AG09319 (cell line): ENCODE measurements at regions not wholly inside any gene's neighbourhood (a gene's known extent, or its start where the extent isn't known, plus 50 kb on each side); places are given as distances from the start of the nearest gene placed in this dataset.
A peak's percentile ranks its signal among the peaks of the same experiment; 100 is the strongest.

ENCODE experiments used
- DNase-seq: peaks from one replicate; pipeline ENCODE4 v3.0.0-alpha.2; 2010; ENCODE audit warnings: low read depth; ENCODE audit errors: extremely low read depth
- CTCF ChIP-seq: IDR thresholded peaks from 2 replicates; pipeline ENCODE4 v1.5.1; 2011; ENCODE audit warnings: low read depth, mild to moderate bottlenecking, inconsistent platforms, low read length, moderate library complexity

- DNase-seq, result peak; percentile 46
Measured at GRCh38 chr6:19731282-19731681, 105.9 kb upstream of the ID4 start.

DNA sequence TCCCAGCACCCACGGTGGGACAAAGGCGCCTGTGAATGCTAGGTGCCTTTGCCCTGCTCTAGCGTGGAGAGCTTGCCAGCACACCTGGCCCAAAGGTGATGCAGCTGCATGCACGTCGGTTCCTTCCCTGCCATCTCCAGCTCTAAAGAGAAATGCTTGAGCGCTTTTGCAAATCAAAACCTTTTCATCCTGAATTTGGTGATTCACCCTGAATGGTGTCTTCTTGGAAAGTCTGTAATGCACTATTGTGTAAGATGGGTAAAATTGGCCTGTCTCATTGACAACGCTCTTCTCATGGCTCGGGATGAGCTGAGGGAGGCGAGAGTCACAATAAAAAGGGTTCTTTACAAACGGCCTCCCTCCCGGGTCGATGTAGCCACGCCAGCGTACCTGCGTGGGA lies 103.1 kb upstream of the ID4 start:
- TF ChIP-seq CTCF, result no peak
- DNase-seq, result no peak

More at GRCh38 chr6:19731282-19731681, 105.9 kb upstream of the ID4 start:
- no peak for TF ChIP-seq CTCF

DNA sequence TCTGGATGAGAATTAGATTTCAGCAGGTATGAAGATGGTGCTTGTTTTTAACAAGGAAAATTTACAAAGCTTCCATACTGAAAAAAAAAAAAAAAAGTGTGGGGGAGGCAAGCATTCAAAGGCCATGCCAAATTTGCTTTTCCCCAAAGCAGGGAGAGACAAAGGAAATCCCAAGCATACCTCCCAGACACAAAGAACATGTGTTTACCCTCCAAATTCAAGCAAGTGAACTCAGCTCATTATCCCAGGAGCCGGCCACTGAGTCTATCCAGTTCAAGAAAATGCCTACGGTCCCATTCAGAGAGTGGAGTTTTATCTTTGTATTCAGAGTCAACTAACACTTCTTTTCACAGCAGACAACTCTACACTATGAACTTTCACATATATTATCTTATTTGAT lies 102.7 kb upstream of the ID4 start:
- no peak for DNase-seq
- no peak for TF ChIP-seq CTCF

DNA sequence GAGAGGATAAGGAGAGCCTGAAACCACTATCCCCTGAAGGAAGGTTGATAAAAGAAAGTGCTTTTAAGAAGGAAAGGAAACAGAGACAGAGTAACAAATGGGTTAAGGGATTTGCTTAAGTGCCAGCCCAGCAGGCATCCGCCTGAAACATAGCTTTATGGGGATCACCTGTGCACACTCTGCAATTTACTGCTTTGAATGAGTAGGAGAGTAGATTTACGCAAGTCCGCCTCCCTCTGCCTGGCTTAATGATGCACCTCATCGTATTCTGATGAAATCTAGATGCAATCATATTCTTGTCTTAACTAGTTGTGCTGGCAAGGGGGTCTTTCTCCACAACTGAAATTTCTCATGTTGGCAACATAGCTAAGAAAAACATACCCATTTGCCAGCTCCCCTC lies 101.1 kb upstream of the ID4 start:
- no peak for TF ChIP-seq CTCF
- no peak for DNase-seq

- no peak for DNase-seq
- TF ChIP-seq CTCF, result no peak
Measured at GRCh38 chr6:19738010-19738409, 99.2 kb upstream of the ID4 start.

GRCh38 chr6:19749722-19750121 lies 87.4 kb upstream of the ID4 start:
- TF ChIP-seq CTCF, result no peak
- no peak for DNase-seq

GRCh38 chr6:19752746-19753145 lies 84.4 kb upstream of the ID4 start:
- DNase-seq, result no peak

More at GRCh38 chr6:19752746-19753145, 84.4 kb upstream of the ID4 start:
- TF ChIP-seq CTCF, result no peak
